A673 (cell line): ENCODE measurements at regions not wholly inside any gene's neighbourhood (a gene's known extent, or its start where the extent isn't known, plus 50 kb on each side); places are given as distances from the start of the nearest gene placed in this dataset.

Source experiments
- CTCF ChIP-seq: fragments of 300-800, 200-600 bp; sonication (generic); conservative IDR thresholded peaks from 2 replicates; pipeline ENCODE4 v1.5.1; 2017; ENCODE audit warnings: low read depth, mild to moderate bottlenecking, antibody characterized with exemption, low read length, moderate library complexity, mixed read lengths
- EZH2 ChIP-seq: fragments of 200-600 bp; sonication (generic); IDR thresholded peaks from 2 replicates; pipeline ENCODE4 v1.6.1; 2017; ENCODE audit warnings: borderline replicate concordance, low read depth, mild to moderate bottlenecking, mixed read lengths, antibody characterized with exemption, low read length; ENCODE audit not compliant: poor library complexity, severe bottlenecking

- TF ChIP-seq CTCF (no peak), EZH2 (no peak)
Observed at GRCh38 chr6:45758787-45759471, 256.7 kb downstream of the CLIC5 start.
